ENCODE measurements at regions not wholly inside any gene's neighbourhood (a gene's known extent, or its start where the extent isn't known, plus 50 kb on each side); places are given as distances from the start of the nearest gene placed in this dataset.

DNA sequence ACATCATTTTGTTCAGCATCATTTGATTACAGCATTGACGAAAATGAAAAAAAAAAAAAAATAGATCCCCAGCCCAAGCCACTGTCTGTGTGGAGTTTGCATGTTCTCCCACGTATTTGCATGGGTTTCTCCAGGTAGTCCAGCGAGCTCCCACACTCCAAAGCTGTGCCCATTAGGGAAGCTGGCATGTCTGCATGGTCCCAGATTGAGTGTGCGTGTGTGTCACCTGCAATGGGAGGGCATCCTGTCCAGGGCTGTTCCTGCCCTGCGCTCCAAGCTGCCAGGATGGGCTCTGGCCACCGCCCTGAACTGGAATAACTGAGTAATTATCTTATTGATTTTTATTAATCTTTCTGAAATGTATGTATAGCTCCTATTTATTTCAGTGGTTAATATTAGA is 88.6 kb downstream of the KLF12 start:
- H3K27ac ChIP-seq = no peak overlapping the region
- 97 to 98% (median 97%) methylated on average over 6 of the region's 6 CpGs for WGBS, 3 donors
- no peaks in the 10 kb centered on the region for H3K9me3 ChIP-seq
- peaks cover 1% of the 10 kb centered on the region for H3K4me1 ChIP-seq (ENCODE audit: insufficient read depth)
- no peaks in the 10 kb centered on the region for H3K36me3 ChIP-seq
- TF ChIP-seq POLR2A (IDR thresholded peaks at IDR 0.05) (no peak), EP300 (IDR thresholded peaks at IDR 0.05) (no peak), CTCF (IDR thresholded peaks at IDR 0.05) (no peak)
- no peak for DNase-seq
- intact Hi-C loops (cut with DNase I) = no loop called here
- no peak overlapping the region for H3K4me3 ChIP-seq
- H3K27me3 ChIP-seq = no peaks in the 10 kb centered on the region

- no peaks in the 10 kb centered on the region for H3K27me3 ChIP-seq
- H3K36me3 ChIP-seq = no peaks in the 10 kb centered on the region
- H3K4me3 ChIP-seq = no peak overlapping the region
- peaks cover 1% of the 10 kb centered on the region for H3K4me1 ChIP-seq (ENCODE audit: insufficient read depth)
- H3K9me3 ChIP-seq = no peaks in the 10 kb centered on the region
- TF ChIP-seq POLR2A (IDR thresholded peaks at IDR 0.05) = no peak
- no peak for TF ChIP-seq EP300 (IDR thresholded peaks at IDR 0.05)
- no peak for TF ChIP-seq CTCF (IDR thresholded peaks at IDR 0.05)
- no peak for DNase-seq
- intact Hi-C loops (cut with DNase I) = no loop called here
- H3K27ac ChIP-seq = no peak overlapping the region
- 76 to 77% (median 77%) methylated on average over 5 of the region's 5 CpGs for WGBS, 3 donors
Observed at GRCh38 chr13:74043237-74043636, 91.0 kb downstream of the KLF12 start.

DNA sequence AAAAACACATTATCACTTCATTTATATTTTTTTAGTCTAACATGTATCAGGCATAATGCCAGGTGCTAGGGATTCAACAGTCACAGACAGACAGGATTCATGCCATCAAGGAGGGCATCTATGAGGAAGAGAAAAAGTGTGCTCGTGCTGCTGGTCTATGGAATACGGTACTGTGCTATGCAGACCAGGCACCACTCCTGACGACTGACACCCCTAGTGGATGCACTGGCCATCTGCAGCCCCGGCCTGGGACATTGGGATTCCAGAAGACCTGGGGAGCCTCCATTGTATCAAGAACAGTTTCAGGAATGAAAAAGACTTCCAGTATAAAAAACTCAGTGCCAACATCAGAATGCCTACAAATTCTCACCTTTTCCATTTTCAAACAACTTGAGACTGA is 94.0 kb downstream of the KLF12 start:
- Histone ChIP-seq H3K4me1 (ENCODE audit: insufficient read depth) (peaks cover 1% of the 10 kb centered on the region), H3K27me3 (no peaks in the 10 kb centered on the region), H3K9me3 (no peaks in the 10 kb centered on the region), H3K4me3 (no peak overlapping the region), H3K27ac (no peak overlapping the region), H3K36me3 (no peaks in the 10 kb centered on the region)
- intact Hi-C loops (cut with DNase I) = no loop called here
- 88 to 93% (median 90%) methylated on average over 4 of the region's 4 CpGs for WGBS, 3 donors
- TF ChIP-seq POLR2A (IDR thresholded peaks at IDR 0.05) (no peak), EP300 (IDR thresholded peaks at IDR 0.05) (no peak), CTCF (IDR thresholded peaks at IDR 0.05) (no peak)
- DNase-seq = peak in 3 of 5 donors; percentile 25 to 42 (median 26)

GRCh38 chr13:74039667-74040066 is 94.5 kb downstream of the KLF12 start:
- TF ChIP-seq CTCF (IDR thresholded peaks at IDR 0.05) (no peak), EP300 (IDR thresholded peaks at IDR 0.05) (no peak), POLR2A (IDR thresholded peaks at IDR 0.05) (no peak)
- intact Hi-C loops (cut with DNase I) = no loop called here
- 95 to 99% (median 98%) methylated on average over 3 of the region's 3 CpGs for WGBS, 3 donors

GRCh38 chr13:74039154-74039553 is 95.0 kb downstream of the KLF12 start:
- Histone ChIP-seq H3K4me1 (ENCODE audit: insufficient read depth) (peaks cover 1% of the 10 kb centered on the region), H3K27me3 (no peaks in the 10 kb centered on the region), H3K36me3 (no peaks in the 10 kb centered on the region), H3K9me3 (no peaks in the 10 kb centered on the region), H3K4me3 (no peak overlapping the region), H3K27ac (no peak overlapping the region)
- DNase-seq = no peak
- TF ChIP-seq EP300 (IDR thresholded peaks at IDR 0.05) = no peak
- no peak for TF ChIP-seq POLR2A (IDR thresholded peaks at IDR 0.05)
- no peak for TF ChIP-seq CTCF (IDR thresholded peaks at IDR 0.05)
- intact Hi-C loops (cut with DNase I) = no loop called here
- 97 to 100% (median 97%) methylated on average over 2 of the region's 2 CpGs for WGBS, 3 donors

More at GRCh38 chr13:74039667-74040066, 94.5 kb downstream of the KLF12 start:
- H3K4me3 ChIP-seq = no peak overlapping the region
- no peak overlapping the region for H3K27ac ChIP-seq
- no peak for DNase-seq
- no peaks in the 10 kb centered on the region for H3K36me3 ChIP-seq
- peaks cover 1% of the 10 kb centered on the region for H3K4me1 ChIP-seq (ENCODE audit: insufficient read depth)
- H3K27me3 ChIP-seq = no peaks in the 10 kb centered on the region
- H3K9me3 ChIP-seq = no peaks in the 10 kb centered on the region

Data from ovary (tissue), 7 donors.